Esophagus squamous epithelium (tissue), 4 donors: ENCODE measurements at regions not wholly inside any gene's neighbourhood (a gene's known extent, or its start where the extent isn't known, plus 50 kb on each side); places are given as distances from the start of the nearest gene placed in this dataset.

Source experiments
- POLR2A ChIP-seq, 4 donors: fragments of 450-650 bp; IDR thresholded peaks; one replicate each; pipeline ENCODE4 v1.6.1; 2017; ENCODE audit warnings: antibody characterized with exemption in 4 of 4, mild to moderate bottlenecking in 4 of 4, moderate library complexity in 3 of 4
- TF ChIP-seq, protein P1 (sequence below), 6 experiments: fragments of 450-650 bp in 4 of 6; fragments of 200-600 bp in 2 of 6; sonication (generic) in 2 of 6; IDR thresholded peaks; one replicate each; pipeline ENCODE4 v1.5.1; 2016 to 2019; ENCODE audit warnings: antibody characterized with exemption in 6 of 6, mild to moderate bottlenecking in 4 of 6, moderate library complexity in 4 of 6

DNA sequence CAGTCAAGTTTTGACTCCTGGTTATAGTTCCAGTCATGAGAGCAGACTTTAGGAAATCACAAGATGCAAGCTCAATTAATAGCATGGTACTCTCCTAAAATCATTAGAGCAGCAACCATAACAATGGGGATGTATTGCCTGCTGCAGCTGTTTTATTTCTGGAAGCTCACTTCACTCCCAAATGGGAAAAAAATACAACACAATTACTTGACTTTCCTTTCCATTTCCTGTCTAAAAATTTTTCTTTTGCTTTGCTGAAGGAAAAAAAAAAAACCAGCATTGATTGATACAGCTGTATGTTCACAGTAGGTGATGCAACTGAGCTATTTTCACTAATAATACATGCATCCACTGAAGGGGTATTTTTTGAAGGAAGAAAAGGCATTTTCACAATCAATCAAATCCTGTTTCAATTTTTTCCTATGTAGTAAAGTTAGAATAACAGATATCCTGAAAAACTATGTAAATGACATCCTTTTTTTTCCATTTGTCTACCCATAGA lies 143.9 kb upstream of the NOVA1 start:
- TF ChIP-seq POLR2A (IDR thresholded peaks at IDR 0.05), result no peak
- TF ChIP-seq, protein P1, sequence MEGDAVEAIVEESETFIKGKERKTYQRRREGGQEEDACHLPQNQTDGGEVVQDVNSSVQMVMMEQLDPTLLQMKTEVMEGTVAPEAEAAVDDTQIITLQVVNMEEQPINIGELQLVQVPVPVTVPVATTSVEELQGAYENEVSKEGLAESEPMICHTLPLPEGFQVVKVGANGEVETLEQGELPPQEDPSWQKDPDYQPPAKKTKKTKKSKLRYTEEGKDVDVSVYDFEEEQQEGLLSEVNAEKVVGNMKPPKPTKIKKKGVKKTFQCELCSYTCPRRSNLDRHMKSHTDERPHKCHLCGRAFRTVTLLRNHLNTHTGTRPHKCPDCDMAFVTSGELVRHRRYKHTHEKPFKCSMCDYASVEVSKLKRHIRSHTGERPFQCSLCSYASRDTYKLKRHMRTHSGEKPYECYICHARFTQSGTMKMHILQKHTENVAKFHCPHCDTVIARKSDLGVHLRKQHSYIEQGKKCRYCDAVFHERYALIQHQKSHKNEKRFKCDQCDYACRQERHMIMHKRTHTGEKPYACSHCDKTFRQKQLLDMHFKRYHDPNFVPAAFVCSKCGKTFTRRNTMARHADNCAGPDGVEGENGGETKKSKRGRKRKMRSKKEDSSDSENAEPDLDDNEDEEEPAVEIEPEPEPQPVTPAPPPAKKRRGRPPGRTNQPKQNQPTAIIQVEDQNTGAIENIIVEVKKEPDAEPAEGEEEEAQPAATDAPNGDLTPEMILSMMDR (IDR thresholded peaks at IDR 0.05), result no peak
